ENCODE measurements at regions not wholly inside any gene's neighbourhood (a gene's known extent, or its start where the extent isn't known, plus 50 kb on each side); places are given as distances from the start of the nearest gene placed in this dataset.

GRCh38 chr2:80852808-80853139 is 548.2 kb upstream of the LRRTM1 start:
- DNase-seq (ENCODE audit: low spot score) = no peak

- DNase-seq (ENCODE audit: low spot score) = no peak
Observed at GRCh38 chr2:80852079-80852807, 547.7 kb upstream of the LRRTM1 start.

- no peak for DNase-seq (ENCODE audit: low spot score)
Observed at GRCh38 chr2:80830891-80831290, 526.3 kb upstream of the LRRTM1 start.

DNA sequence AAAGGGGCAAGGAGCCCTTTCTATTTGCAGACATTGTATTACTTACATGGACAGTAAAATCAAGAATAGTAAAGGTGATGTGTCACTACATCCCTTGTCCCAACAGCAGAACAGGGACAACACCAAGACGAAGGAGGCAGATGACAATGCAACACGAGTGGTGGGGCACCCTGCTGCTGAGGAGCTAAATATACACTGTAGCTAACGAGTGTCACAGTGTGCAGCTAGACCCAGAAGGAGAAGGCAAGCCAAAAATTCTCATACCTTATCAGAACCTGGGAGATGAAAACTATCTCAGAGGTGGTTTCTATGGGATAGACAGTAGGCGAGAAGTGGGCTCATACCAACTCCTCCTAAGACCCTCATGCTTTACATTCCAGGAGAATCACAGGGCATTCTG is 518.4 kb upstream of the LRRTM1 start:
- DNase-seq (ENCODE audit: low spot score) = no peak

DNA sequence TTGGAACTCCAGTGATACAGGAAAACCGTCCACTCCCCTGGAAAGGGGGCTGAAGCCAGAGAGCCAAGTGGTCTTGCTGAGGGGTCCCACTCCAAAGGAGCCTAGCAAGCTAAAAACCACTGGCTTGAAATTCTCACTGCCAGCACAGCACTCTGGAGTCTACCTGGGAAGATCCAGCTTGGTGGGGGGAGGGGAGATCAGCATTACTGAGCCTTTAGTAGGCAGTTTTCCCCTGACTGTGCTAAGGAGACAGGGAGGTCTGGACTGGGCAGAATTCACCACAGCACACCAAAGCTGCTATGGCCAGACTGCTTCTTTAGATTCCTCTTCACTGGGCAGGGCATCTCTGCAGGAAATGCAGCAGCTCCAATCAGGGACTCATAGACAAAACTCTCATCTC is 510.7 kb upstream of the LRRTM1 start:
- DNase-seq (ENCODE audit: low spot score) = no peak

- DNase-seq (ENCODE audit: low spot score) = no peak
Observed at GRCh38 chr2:80786584-80786983, 482.0 kb upstream of the LRRTM1 start.

GRCh38 chr2:80778704-80779103 is 474.2 kb upstream of the LRRTM1 start:
- no peak for DNase-seq (ENCODE audit: low spot score)

GRCh38 chr2:80748592-80748991 is 444.0 kb upstream of the LRRTM1 start:
- no peak for DNase-seq (ENCODE audit: low spot score)

DNA sequence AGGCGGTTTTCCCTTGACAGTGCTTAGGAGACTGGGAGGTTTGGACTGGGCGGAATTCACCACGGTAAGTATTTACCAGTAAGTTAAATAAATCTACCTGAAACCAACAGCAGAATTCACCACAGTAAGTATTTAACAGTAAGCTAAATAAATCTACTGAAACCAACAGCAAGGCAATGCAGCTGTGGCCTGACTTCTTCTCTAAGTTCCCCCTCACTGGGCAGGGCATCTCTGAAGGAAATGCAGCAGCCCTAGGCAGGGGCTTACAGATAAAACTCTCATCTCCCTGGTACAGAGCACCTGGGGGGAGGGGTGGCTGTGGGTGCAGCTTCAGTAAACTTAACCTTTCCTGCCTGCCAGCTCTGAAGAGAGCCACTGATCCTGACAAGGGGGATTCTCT is 432.5 kb upstream of the LRRTM1 start:
- DNase-seq (ENCODE audit: low spot score) = no peak

- no peak for DNase-seq (ENCODE audit: low spot score)
Observed at GRCh38 chr2:80725001-80725400, 420.4 kb upstream of the LRRTM1 start.

GRCh38 chr2:80722803-80723202 is 418.3 kb upstream of the LRRTM1 start:
- no peak for DNase-seq (ENCODE audit: low spot score)

DNA sequence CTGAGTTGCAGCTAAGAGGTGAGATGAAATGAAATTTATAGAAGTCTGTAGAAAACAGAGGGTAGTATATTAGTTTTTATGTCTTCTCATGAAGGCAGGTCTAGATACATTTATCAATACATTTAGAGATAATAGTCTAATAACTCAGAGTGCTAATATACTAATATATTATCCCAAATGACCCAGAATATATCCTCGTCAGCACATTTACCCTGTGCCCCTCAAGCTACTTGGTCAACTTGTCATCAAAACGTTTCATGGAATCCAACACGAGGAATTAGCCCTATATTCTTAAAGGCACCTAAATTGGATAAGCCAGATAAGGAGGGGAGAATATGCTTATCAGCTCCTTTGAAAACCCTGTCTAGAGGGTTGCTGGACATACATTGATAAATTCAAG is 415.1 kb upstream of the LRRTM1 start:
- DNase-seq (ENCODE audit: low spot score) = no peak

DNA sequence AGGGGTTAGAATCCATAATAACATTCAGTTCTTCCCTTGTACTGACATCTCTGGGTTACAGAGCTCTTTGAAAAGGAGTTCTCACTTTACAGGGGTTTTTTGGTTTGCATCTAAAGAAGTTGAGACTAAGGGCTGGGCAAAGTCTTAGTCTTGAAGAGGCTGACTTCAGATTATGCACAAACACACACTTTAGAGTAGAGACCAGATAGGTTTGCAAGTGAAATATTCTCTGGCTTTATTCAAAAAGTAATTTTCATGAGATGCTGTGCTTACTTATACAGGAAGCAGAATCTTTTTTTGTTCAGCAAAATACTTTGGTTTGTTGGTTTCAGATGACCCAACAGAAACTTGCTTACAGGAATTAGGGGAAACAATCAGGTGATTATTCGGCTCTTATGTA is 410.9 kb upstream of the LRRTM1 start:
- DNase-seq (ENCODE audit: low spot score) = no peak

DNA sequence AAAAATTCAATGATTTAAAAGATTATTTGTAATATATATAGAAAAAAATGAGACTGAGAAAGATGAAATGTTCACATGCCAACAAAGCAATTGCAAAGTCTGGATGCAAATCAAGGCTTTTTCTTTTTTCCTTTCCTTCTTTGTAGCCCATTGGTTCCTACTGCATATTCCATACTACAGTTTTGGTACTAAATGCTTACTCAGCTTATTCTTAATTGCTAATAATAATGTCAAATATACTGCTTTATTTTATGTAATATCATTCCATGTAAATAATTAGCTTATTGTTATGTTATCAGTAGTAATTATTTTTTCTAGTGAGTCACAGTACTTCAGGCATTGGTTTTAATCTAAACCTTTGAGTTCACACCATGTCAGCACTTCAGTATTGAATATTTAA is 407.4 kb upstream of the LRRTM1 start:
- no peak for DNase-seq (ENCODE audit: low spot score)

GRCh38 chr2:80706951-80707350 is 402.4 kb upstream of the LRRTM1 start:
- no peak for DNase-seq (ENCODE audit: low spot score)

GRCh38 chr2:80706541-80706940 is 402.0 kb upstream of the LRRTM1 start:
- no peak for DNase-seq (ENCODE audit: low spot score)

DNA sequence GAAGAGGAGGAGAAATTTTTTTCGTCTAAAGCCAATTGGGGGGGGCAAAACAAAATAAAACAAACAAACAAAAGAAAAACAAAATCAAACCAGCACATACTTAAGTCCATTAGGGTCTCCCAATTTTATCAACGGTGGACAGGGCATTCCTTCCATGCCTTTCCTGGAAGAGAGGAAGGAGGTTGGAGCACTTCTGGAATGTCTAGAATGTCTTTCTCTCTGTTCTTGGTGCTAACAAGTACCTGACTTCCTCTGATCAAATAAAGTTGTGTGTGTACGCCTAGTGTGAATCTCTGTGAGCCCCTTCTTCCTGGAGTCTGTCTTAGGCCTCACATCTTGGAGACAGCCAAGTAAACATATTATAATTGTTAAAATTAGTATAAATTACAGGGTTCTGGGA is 399.0 kb upstream of the LRRTM1 start:
- DNase-seq (ENCODE audit: low spot score) = no peak

DNA sequence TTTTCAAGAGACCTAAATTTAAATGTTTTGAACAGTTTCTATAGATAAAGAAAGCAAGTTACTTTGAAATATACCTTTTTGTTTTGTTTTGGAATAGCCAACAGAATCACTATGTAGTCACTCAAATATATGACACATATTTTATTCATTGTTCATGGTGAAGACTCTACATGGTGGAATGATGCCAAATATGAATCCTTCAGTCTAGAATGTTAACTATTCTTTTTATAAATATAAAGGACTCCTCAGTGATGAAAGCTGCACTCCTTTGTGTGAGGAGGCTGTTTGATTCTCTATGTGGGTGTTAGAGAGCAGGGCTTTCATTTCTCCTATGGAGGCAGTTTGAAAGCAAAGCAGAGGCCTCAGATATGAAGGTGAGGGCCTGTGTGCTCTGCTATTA is 396.4 kb upstream of the LRRTM1 start:
- no peak for DNase-seq (ENCODE audit: low spot score)
